WTC11 (cell line): ENCODE measurements at regions not wholly inside any gene's neighbourhood (a gene's known extent, or its start where the extent isn't known, plus 50 kb on each side); places are given as distances from the start of the nearest gene placed in this dataset.

ENCODE experiments used
- ATAC-seq: fragments of 200-7000 bp; cut with Tn5 transposase; 2 replicates; pipeline ENCODE4 v1.10.0; 2021; ENCODE audit warnings: mild to moderate bottlenecking, moderate library complexity
- CTCF ChIA-PET: fragments of 300-600 bp; sonication (Branson Sonifier 250); formaldehyde crosslinking; loops from one replicate; lab custom pipeline; 2021; ENCODE audit warnings: antibody characterized with exemption; lab: Charles Lee
- POLR2A ChIA-PET: fragments of 350-600 bp; sonication (Branson Sonifier 250); formaldehyde crosslinking; loops from one replicate; lab custom pipeline; 2021; ENCODE audit warnings: antibody characterized with exemption; lab: Charles Lee
- DNase-seq: peaks from one replicate; pipeline ENCODE4 v3.0.0; 2021; ENCODE audit warnings: low spot score
- H3K27ac Mint-ChIP-seq: 2 replicates; pipeline ENCODE4 v1.8.0; 2021; ENCODE audit warnings: mixed read lengths
- H3K27me3 Mint-ChIP-seq: 2 replicates; pipeline ENCODE4 v1.8.0; 2021; ENCODE audit warnings: low read depth, mild to moderate bottlenecking, moderate library complexity, mixed read lengths
- H3K36me3 Mint-ChIP-seq: 2 replicates; pipeline ENCODE4 v1.8.0; 2021; ENCODE audit warnings: mixed read lengths
- H3K4me1 Mint-ChIP-seq: 2 replicates; pipeline ENCODE4 v1.8.0; 2022; ENCODE audit warnings: mixed read lengths
- H3K4me3 Mint-ChIP-seq: 2 replicates; pipeline ENCODE4 v1.8.0; 2021; ENCODE audit warnings: mild to moderate bottlenecking, moderate library complexity, mixed read lengths
- H3K9me3 Mint-ChIP-seq: 2 replicates; pipeline ENCODE4 v1.8.0; 2021; ENCODE audit warnings: mixed read lengths
- CREM ChIP-seq: sonication (generic); formaldehyde crosslinking; IDR thresholded peaks from 2 replicates; pipeline ENCODE4 v1.8.1; 2022; ENCODE audit warnings: mild to moderate bottlenecking, missing genetic modification reagents, moderate library complexity
- ELF4 ChIP-seq: sonication (generic); formaldehyde crosslinking; IDR thresholded peaks from 2 replicates; pipeline ENCODE4 v1.8.1; 2022; ENCODE audit warnings: low read depth, mild to moderate bottlenecking, moderate library complexity, missing genetic modification reagents
- ETV6 ChIP-seq: sonication (generic); formaldehyde crosslinking; IDR thresholded peaks from 2 replicates; pipeline ENCODE4 v1.8.1; 2022; ENCODE audit warnings: mild to moderate bottlenecking, missing genetic modification reagents
- FOXK1 ChIP-seq: sonication (generic); formaldehyde crosslinking; IDR thresholded peaks from 2 replicates; pipeline ENCODE4 v1.8.0; 2022; ENCODE audit warnings: mild to moderate bottlenecking, moderate library complexity, missing genetic modification reagents
- FOXP1 ChIP-seq: sonication (generic); formaldehyde crosslinking; IDR thresholded peaks from 2 replicates; pipeline ENCODE4 v1.8.0; 2022; ENCODE audit warnings: missing genetic modification reagents, mild to moderate bottlenecking, moderate library complexity, borderline replicate concordance
- HMGA2 ChIP-seq: fragments of 250-450 bp; sonication (Bioruptor Pico); IDR thresholded peaks from 2 replicates; pipeline ENCODE4 v1.4.0; 2021; ENCODE audit warnings: mild to moderate bottlenecking, moderate library complexity
- IRF2 ChIP-seq: sonication (generic); formaldehyde crosslinking; IDR thresholded peaks from 2 replicates; pipeline ENCODE4 v1.8.0; 2022; ENCODE audit warnings: low read depth, missing genetic modification reagents, borderline replicate concordance
- NR2C2 ChIP-seq: sonication (generic); formaldehyde crosslinking; IDR thresholded peaks from 2 replicates; pipeline ENCODE4 v1.8.0; 2022; ENCODE audit warnings: mild to moderate bottlenecking, missing genetic modification reagents
- OVOL2 ChIP-seq: fragments of 250-450 bp; sonication (Bioruptor Pico); IDR thresholded peaks from 2 replicates; pipeline ENCODE4 v1.9.0; 2021; ENCODE audit warnings: mild to moderate bottlenecking, borderline replicate concordance
- TCF7 ChIP-seq: sonication (generic); formaldehyde crosslinking; IDR thresholded peaks from 2 replicates; pipeline ENCODE4 v1.8.0; 2022; ENCODE audit warnings: mild to moderate bottlenecking, low read depth, missing genetic modification reagents, moderate library complexity
- ZNF317 ChIP-seq: sonication (generic); formaldehyde crosslinking; IDR thresholded peaks from 2 replicates; pipeline ENCODE4 v1.8.1; 2023; ENCODE audit warnings: low read depth, mild to moderate bottlenecking, moderate library complexity, missing genetic modification reagents, borderline replicate concordance
- ZNF671 ChIP-seq: fragments of 250-450 bp; sonication (Bioruptor Pico); IDR thresholded peaks from 2 replicates; pipeline ENCODE4 v1.8.0; 2021; ENCODE audit warnings: mild to moderate bottlenecking
- TF ChIP-seq, protein P1 (sequence below): fragments of 250-450 bp; sonication (Bioruptor Pico); IDR thresholded peaks from 2 replicates; pipeline ENCODE4 v1.9.0; 2021; ENCODE audit warnings: mild to moderate bottlenecking
- TF ChIP-seq, protein P2 (sequence below): fragments of 250-450 bp; sonication (Bioruptor Pico); IDR thresholded peaks from 2 replicates; pipeline ENCODE4 v1.9.0; 2021; ENCODE audit warnings: mild to moderate bottlenecking
- TF ChIP-seq, protein P3 (sequence below): sonication (generic); formaldehyde crosslinking; IDR thresholded peaks from 2 replicates; pipeline ENCODE4 v1.8.1; 2022; ENCODE audit warnings: mild to moderate bottlenecking, moderate library complexity, missing genetic modification reagents
- TF ChIP-seq, protein P4 (sequence below): fragments of 250-450 bp; sonication (Bioruptor Pico); IDR thresholded peaks from 2 replicates; pipeline ENCODE4 v1.9.0; 2021; ENCODE audit warnings: mild to moderate bottlenecking, borderline replicate concordance
- TF ChIP-seq, protein P5 (sequence below): sonication (generic); formaldehyde crosslinking; IDR thresholded peaks from 2 replicates; pipeline ENCODE4 v1.8.1; 2023; ENCODE audit warnings: mild to moderate bottlenecking, missing genetic modification reagents
- TF ChIP-seq, protein P6 (sequence below): fragments of 250-450 bp; sonication (Bioruptor Pico); IDR thresholded peaks from 2 replicates; pipeline ENCODE4 v1.9.0; 2021; ENCODE audit warnings: moderate library complexity, mild to moderate bottlenecking, inconsistent platforms, borderline replicate concordance
- TF ChIP-seq, protein P7 (sequence below): sonication (generic); formaldehyde crosslinking; IDR thresholded peaks from 2 replicates; pipeline ENCODE4 v1.8.1; 2023; ENCODE audit warnings: mild to moderate bottlenecking, missing genetic modification reagents

DNA sequence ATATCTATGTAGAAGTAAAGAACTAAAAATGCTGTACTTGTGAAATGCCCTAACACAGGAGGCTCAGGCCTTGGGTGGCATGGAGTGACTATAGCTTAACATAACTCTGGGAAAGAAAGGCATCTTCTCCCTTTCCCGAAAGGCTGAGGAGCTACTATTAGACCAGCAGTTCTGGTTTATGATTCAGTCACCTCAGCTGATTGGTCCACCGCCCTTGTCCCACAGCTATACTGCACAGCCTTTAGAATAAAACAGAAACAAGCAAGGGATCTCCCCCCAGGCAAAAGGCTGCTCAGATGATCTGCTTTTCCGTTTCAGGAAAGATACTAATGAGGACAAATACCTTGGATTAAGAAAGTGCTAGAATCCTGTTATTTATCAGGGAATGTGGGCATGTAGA, 171.3 kb downstream of the SNCA start:
- POLR2A ChIA-PET = no interaction called here
- no peaks in the 10 kb centered on the region for H3K36me3 Mint-ChIP-seq
- no peak for ATAC-seq
- H3K4me1 Mint-ChIP-seq = peaks cover 11% of the 10 kb centered on the region
- H3K9me3 Mint-ChIP-seq = peaks cover 2% of the 10 kb centered on the region
- CTCF ChIA-PET = interaction anchor here (0.9 kb wide), 1 partner anchor 25 kb away, joined by 3 read pairs; no protein-coding TSS in a partner anchor
- no peak for TF ChIP-seq ELF4 (CRISPR knock-in tag)
- TF ChIP-seq ZNF671 (CRISPR knock-in tag) = no peak
- no peak for TF ChIP-seq CREM (CRISPR knock-in tag)
- TF ChIP-seq, protein P1, sequence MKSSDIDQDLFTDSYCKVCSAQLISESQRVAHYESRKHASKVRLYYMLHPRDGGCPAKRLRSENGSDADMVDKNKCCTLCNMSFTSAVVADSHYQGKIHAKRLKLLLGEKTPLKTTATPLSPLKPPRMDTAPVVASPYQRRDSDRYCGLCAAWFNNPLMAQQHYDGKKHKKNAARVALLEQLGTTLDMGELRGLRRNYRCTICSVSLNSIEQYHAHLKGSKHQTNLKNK (CRISPR knock-in tag) = no peak
- no peak for TF ChIP-seq FOXK1 (CRISPR knock-in tag)
- TF ChIP-seq, all 79 proteins: peak for 0
- H3K27me3 Mint-ChIP-seq = no peaks in the 10 kb centered on the region; the same call in 1 of the 2 replicates
- H3K27ac Mint-ChIP-seq = no peak overlapping the region
- no peak overlapping the region for H3K4me3 Mint-ChIP-seq
- DNase-seq = no peak

DNA sequence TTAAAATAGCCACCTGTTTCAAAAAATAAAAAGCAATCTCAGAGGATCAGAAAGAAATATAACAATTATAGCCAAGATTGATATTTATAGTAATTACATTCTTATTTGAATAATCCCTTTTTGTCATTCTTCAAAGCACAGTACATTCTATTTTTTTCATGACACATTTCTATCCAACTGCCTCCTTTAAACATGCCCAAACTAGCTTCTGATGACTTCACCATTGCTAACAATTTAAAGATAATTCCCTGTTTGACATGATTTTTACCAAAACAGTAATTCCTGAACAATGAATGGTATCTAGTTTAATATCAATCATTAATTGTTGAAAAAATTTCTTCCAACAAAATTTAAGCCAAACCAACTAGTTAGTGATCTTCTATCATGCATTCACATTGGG, 172.4 kb downstream of the SNCA start:
- DNase-seq (no peak), ATAC-seq (no peak)
- Mint-ChIP-seq H3K36me3 (no peaks in the 10 kb centered on the region), H3K4me1 (peaks cover 11% of the 10 kb centered on the region), H3K27ac (no peak overlapping the region), H3K27me3 (no peaks in the 10 kb centered on the region), H3K9me3 (no peaks in the 10 kb centered on the region), H3K4me3 (no peak overlapping the region)
- TF ChIP-seq FOXP1 (CRISPR knock-in tag) (no peak), IRF2 (CRISPR knock-in tag) (no peak), ZNF317 (CRISPR knock-in tag) (no peak), ETV6 (no peak)
- TF ChIP-seq, protein P2, sequence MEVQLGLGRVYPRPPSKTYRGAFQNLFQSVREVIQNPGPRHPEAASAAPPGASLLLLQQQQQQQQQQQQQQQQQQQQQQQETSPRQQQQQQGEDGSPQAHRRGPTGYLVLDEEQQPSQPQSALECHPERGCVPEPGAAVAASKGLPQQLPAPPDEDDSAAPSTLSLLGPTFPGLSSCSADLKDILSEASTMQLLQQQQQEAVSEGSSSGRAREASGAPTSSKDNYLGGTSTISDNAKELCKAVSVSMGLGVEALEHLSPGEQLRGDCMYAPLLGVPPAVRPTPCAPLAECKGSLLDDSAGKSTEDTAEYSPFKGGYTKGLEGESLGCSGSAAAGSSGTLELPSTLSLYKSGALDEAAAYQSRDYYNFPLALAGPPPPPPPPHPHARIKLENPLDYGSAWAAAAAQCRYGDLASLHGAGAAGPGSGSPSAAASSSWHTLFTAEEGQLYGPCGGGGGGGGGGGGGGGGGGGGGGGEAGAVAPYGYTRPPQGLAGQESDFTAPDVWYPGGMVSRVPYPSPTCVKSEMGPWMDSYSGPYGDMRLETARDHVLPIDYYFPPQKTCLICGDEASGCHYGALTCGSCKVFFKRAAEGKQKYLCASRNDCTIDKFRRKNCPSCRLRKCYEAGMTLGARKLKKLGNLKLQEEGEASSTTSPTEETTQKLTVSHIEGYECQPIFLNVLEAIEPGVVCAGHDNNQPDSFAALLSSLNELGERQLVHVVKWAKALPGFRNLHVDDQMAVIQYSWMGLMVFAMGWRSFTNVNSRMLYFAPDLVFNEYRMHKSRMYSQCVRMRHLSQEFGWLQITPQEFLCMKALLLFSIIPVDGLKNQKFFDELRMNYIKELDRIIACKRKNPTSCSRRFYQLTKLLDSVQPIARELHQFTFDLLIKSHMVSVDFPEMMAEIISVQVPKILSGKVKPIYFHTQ = no peak
- TF ChIP-seq, protein P3, sequence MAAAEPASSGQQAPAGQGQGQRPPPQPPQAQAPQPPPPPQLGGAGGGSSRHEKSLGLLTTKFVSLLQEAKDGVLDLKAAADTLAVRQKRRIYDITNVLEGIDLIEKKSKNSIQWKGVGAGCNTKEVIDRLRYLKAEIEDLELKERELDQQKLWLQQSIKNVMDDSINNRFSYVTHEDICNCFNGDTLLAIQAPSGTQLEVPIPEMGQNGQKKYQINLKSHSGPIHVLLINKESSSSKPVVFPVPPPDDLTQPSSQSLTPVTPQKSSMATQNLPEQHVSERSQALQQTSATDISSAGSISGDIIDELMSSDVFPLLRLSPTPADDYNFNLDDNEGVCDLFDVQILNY (CRISPR knock-in tag) = no peak
- TF ChIP-seq, protein P4, sequence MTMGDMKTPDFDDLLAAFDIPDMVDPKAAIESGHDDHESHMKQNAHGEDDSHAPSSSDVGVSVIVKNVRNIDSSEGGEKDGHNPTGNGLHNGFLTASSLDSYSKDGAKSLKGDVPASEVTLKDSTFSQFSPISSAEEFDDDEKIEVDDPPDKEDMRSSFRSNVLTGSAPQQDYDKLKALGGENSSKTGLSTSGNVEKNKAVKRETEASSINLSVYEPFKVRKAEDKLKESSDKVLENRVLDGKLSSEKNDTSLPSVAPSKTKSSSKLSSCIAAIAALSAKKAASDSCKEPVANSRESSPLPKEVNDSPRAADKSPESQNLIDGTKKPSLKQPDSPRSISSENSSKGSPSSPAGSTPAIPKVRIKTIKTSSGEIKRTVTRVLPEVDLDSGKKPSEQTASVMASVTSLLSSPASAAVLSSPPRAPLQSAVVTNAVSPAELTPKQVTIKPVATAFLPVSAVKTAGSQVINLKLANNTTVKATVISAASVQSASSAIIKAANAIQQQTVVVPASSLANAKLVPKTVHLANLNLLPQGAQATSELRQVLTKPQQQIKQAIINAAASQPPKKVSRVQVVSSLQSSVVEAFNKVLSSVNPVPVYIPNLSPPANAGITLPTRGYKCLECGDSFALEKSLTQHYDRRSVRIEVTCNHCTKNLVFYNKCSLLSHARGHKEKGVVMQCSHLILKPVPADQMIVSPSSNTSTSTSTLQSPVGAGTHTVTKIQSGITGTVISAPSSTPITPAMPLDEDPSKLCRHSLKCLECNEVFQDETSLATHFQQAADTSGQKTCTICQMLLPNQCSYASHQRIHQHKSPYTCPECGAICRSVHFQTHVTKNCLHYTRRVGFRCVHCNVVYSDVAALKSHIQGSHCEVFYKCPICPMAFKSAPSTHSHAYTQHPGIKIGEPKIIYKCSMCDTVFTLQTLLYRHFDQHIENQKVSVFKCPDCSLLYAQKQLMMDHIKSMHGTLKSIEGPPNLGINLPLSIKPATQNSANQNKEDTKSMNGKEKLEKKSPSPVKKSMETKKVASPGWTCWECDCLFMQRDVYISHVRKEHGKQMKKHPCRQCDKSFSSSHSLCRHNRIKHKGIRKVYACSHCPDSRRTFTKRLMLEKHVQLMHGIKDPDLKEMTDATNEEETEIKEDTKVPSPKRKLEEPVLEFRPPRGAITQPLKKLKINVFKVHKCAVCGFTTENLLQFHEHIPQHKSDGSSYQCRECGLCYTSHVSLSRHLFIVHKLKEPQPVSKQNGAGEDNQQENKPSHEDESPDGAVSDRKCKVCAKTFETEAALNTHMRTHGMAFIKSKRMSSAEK (CRISPR knock-in tag) = no peak
- ChIA-PET CTCF (no interaction called here), POLR2A (no interaction called here)

DNA sequence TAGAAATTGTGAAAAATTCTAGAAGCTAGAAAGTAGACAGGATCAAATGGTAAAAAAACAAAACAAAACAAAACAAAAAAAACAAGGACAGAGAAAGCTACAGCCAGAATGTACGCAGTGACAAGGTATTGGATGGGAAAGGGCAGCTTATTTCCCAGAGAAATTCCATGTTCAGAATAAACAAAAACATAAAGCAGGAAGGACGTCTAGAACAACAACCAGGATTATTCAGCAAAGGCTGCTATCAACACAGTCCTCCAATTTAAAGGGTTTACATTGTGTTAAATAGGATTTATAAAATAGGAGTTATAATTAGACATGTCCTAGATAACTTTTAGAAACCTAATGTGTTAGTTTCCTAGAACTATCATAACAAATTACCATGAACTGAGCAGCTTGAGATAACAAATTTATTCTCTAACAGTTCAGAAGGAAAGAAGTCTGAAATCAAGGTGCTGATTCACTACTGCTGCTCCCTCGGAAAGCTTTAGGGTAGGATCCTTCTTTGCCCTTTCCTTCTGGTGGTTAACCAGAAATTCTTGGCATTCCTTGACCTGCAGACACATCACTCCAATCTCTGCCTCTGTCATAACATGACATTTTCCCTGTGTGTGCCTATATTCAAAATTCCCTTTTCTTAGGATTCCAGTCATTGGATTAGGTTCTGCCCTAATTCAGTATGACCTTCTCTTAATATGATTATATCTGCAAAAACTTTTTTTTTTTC, 175.6 kb downstream of the SNCA start:
- CTCF ChIA-PET = interaction anchor here (1.8 kb wide), 1 partner anchor 20 kb away, joined by 14 read pairs; no protein-coding TSS in a partner anchor
- TF ChIP-seq, protein P5, sequence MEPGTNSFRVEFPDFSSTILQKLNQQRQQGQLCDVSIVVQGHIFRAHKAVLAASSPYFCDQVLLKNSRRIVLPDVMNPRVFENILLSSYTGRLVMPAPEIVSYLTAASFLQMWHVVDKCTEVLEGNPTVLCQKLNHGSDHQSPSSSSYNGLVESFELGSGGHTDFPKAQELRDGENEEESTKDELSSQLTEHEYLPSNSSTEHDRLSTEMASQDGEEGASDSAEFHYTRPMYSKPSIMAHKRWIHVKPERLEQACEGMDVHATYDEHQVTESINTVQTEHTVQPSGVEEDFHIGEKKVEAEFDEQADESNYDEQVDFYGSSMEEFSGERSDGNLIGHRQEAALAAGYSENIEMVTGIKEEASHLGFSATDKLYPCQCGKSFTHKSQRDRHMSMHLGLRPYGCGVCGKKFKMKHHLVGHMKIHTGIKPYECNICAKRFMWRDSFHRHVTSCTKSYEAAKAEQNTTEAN (CRISPR knock-in tag) = no peak
- no peak for TF ChIP-seq TCF7 (CRISPR knock-in tag)
- TF ChIP-seq, protein P6, sequence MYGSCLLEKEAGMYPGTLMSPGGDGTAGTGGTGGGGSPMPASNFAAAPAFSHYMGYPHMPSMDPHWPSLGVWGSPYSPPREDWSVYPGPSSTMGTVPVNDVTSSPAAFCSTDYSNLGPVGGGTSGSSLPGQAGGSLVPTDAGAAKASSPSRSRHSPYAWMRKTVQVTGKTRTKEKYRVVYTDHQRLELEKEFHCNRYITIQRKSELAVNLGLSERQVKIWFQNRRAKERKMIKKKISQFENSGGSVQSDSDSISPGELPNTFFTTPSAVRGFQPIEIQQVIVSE = no peak
- TF ChIP-seq HMGA2 (CRISPR knock-in tag) = no peak
- no peak for TF ChIP-seq OVOL2 (CRISPR knock-in tag)
- TF ChIP-seq NR2C2 (CRISPR knock-in tag) = no peak
- TF ChIP-seq, protein P7, sequence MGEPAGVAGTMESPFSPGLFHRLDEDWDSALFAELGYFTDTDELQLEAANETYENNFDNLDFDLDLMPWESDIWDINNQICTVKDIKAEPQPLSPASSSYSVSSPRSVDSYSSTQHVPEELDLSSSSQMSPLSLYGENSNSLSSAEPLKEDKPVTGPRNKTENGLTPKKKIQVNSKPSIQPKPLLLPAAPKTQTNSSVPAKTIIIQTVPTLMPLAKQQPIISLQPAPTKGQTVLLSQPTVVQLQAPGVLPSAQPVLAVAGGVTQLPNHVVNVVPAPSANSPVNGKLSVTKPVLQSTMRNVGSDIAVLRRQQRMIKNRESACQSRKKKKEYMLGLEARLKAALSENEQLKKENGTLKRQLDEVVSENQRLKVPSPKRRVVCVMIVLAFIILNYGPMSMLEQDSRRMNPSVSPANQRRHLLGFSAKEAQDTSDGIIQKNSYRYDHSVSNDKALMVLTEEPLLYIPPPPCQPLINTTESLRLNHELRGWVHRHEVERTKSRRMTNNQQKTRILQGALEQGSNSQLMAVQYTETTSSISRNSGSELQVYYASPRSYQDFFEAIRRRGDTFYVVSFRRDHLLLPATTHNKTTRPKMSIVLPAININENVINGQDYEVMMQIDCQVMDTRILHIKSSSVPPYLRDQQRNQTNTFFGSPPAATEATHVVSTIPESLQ = no peak

More for the DNA sequence above, 175.6 kb downstream of the SNCA start:
- no peaks in the 10 kb centered on the region for H3K9me3 Mint-ChIP-seq
- POLR2A ChIA-PET = no interaction called here
- ATAC-seq (peak; percentile 91), DNase-seq (no peak)
- H3K27me3 Mint-ChIP-seq = no peaks in the 10 kb centered on the region
- no peak overlapping the region for H3K4me3 Mint-ChIP-seq
- H3K4me1 Mint-ChIP-seq = peaks cover 11% of the 10 kb centered on the region
- no peaks in the 10 kb centered on the region for H3K36me3 Mint-ChIP-seq
- peak overlapping the region; percentile 89; the same call in 1 of the 2 replicates for H3K27ac Mint-ChIP-seq
